ENCODE measurements at regions not wholly inside any gene's neighbourhood (a gene's known extent, or its start where the extent isn't known, plus 50 kb on each side); places are given as distances from the start of the nearest gene placed in this dataset.
"Not testable (repeated sequence)": the region's sequence is repeated elsewhere in the genome, so short reads cannot be mapped to it uniquely, and the experiment has no call there.

DNA sequence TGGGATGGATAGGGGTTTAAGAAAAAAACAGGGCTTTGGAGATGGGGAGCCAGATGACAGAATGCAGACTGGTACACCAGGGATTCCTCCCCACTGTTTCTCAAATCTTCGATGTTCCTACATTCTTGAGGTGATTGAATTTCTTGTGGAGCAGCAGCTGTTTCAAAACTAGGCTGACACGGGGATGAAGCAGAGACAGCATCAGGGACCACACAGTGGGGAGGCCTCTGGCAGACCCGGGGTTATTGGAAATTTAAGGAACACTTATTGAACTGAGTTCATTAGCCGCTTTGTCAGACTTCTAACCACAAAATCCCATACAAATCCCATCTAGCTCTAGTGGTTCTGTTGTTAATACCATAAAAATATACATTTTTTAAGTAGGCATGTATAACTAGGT lies 621.4 kb upstream of the GBE1 start:
- Histone ChIP-seq H3K4me3 (ENCODE audit: low read length) (no peak overlapping the region), H3K27ac (ENCODE audit: low read length) (no peak overlapping the region), H3K36me3 (ENCODE audit: control insufficient read depth, insufficient read depth, low read length) (no peaks in the 10 kb centered on the region), H3K4me1 (ENCODE audit: control insufficient read depth, insufficient read depth, low read length) (no peaks in the 10 kb centered on the region), H3K9me3 (ENCODE audit: control insufficient read depth, low read depth, low read length) (peaks cover 2% of the 10 kb centered on the region), H3K27me3 (ENCODE audit: control insufficient read depth, insufficient read depth, low read length) (no peaks in the 10 kb centered on the region)
- 100% methylated on average over 1 of the region's 4 CpGs for WGBS (ENCODE audit: insufficient coverage, low lambda C conversion rate)
- no peak for DNase-seq

DNA sequence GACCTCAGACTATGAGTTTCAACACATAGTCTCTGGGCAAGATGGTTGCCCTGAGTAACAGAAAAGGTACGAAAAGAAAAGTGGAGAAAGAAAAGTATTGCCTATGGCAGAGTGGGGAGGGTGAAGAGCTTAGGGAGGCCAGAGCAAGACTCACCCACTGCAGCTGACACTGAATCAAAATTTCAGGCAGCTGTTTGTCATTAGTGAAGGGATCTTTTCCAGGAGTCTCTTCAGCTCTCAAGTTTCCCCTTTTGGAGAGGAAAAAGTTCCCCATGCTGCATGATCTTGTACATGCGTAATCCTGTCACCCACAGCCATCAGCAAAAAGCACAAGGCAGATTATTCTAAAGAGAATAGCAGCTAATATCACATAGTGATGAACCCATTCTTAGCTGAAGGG lies 616.9 kb upstream of the GBE1 start:
- H3K36me3 ChIP-seq (ENCODE audit: control insufficient read depth, insufficient read depth, low read length): no peaks in the 10 kb centered on the region
- H3K4me1 ChIP-seq (ENCODE audit: control insufficient read depth, insufficient read depth, low read length): no peaks in the 10 kb centered on the region
- H3K4me3 ChIP-seq (ENCODE audit: low read length): no peak overlapping the region
- no CpG with 5 or more reads among the region's 2 CpGs for WGBS (ENCODE audit: insufficient coverage, low lambda C conversion rate)
- DNase-seq: no peak
- H3K27ac ChIP-seq (ENCODE audit: low read length): no peak overlapping the region
- peaks cover 20% of the 10 kb centered on the region for H3K9me3 ChIP-seq (ENCODE audit: control insufficient read depth, low read depth, low read length)
- H3K27me3 ChIP-seq (ENCODE audit: control insufficient read depth, insufficient read depth, low read length): no peaks in the 10 kb centered on the region

DNA sequence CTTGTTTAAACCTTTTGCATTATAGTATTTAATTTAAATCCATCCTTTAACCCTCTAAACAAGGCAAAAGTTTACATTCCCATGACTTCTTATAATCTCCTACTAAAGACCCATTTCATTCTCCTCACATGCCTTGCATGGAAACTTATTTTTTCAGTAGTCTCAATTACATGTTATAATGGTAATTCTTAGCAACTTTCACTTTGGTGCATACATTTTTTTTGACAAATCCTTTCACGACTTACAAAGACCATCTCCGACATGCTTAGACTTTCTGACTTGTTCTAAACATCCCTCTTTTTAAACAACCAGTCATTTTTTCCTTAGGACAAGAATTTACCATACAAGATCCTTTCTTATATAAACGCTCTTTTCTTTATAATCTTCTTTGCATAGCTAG lies 615.4 kb upstream of the GBE1 start:
- Histone ChIP-seq H3K9me3 (ENCODE audit: control insufficient read depth, low read depth, low read length) (peaks cover 20% of the 10 kb centered on the region), H3K4me3 (ENCODE audit: low read length) (no peak overlapping the region), H3K4me1 (ENCODE audit: control insufficient read depth, insufficient read depth, low read length) (no peaks in the 10 kb centered on the region), H3K27ac (ENCODE audit: low read length) (no peak overlapping the region), H3K27me3 (ENCODE audit: control insufficient read depth, insufficient read depth, low read length) (no peaks in the 10 kb centered on the region), H3K36me3 (ENCODE audit: control insufficient read depth, insufficient read depth, low read length) (no peaks in the 10 kb centered on the region)
- 79% methylated on average over 3 of the region's 3 CpGs for WGBS (ENCODE audit: insufficient coverage, low lambda C conversion rate)
- DNase-seq: no peak

DNA sequence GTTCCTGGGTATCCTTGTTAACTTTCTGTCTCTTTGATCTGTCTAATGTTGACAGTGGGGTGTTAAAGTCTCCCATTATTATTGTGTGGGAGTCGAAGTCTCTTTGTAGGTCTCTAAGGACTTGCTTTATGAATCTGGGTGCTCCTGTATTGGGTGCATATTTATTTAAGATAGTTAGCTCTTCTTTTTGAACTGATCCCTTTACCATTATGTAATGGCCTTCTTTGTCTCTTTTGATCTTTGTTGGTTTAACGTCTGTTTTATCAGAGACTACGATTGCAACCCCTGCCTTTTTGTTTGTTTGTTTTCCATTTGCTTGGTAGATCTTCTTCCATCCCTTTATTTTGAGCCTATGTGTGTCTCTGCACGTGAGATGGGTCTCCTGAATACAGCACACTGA lies 612.4 kb upstream of the GBE1 start:
- peaks cover 20% of the 10 kb centered on the region for H3K9me3 ChIP-seq (ENCODE audit: control insufficient read depth, low read depth, low read length)
- not testable (repeated sequence) for H3K27me3 ChIP-seq (ENCODE audit: control insufficient read depth, insufficient read depth, low read length); H3K4me3 ChIP-seq (ENCODE audit: low read length); H3K4me1 ChIP-seq (ENCODE audit: control insufficient read depth, insufficient read depth, low read length); DNase-seq; H3K27ac ChIP-seq (ENCODE audit: low read length); H3K36me3 ChIP-seq (ENCODE audit: control insufficient read depth, insufficient read depth, low read length)
- WGBS (ENCODE audit: insufficient coverage, low lambda C conversion rate): 80% methylated on average over 2 of the region's 4 CpGs

DNA sequence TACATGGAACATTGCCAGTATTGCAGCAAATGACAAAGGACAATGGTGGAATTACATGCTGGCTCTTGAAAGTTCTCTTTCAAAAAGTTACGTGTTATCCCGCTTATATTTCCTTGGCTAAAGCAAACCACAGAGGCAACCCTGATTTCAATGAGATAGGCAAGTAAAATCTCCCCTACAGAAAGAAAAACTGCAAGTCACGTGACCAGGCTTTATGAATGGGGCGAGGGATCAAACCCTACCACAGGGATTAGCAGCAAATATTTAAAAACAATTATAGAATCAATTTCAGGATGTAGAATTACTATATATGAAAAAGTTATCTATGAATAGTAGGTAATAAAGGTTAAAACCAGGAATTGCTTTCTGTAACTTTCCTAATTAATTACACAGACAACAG lies 603.4 kb upstream of the GBE1 start:
- H3K36me3 ChIP-seq (ENCODE audit: control insufficient read depth, insufficient read depth, low read length): no peaks in the 10 kb centered on the region
- no peaks in the 10 kb centered on the region for H3K27me3 ChIP-seq (ENCODE audit: control insufficient read depth, insufficient read depth, low read length)
- no peaks in the 10 kb centered on the region for H3K4me1 ChIP-seq (ENCODE audit: control insufficient read depth, insufficient read depth, low read length)
- no peak for DNase-seq
- no peak overlapping the region for H3K27ac ChIP-seq (ENCODE audit: low read length)
- H3K4me3 ChIP-seq (ENCODE audit: low read length): no peak overlapping the region
- no peaks in the 10 kb centered on the region for H3K9me3 ChIP-seq (ENCODE audit: control insufficient read depth, low read depth, low read length)
- 60% methylated on average over 1 of the region's 4 CpGs for WGBS (ENCODE audit: insufficient coverage, low lambda C conversion rate)

DNA sequence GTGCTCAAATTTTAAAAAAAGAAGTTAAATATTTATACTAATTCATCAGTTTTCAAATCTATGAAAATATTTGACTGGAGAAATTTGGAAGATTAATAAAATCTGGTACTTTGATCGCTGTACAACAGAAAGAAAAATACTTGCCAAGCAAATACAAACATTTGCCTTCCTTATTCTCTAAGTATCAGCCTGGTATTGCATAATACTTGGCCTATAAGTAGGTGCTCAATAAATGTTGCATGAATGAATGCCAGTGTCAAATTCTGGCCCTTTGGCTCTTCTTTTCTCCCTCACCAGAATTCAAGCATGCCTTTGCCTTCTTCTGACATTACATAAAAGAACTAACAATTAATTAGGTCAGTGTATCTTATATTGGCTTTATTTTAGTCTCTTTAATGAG lies 601.7 kb upstream of the GBE1 start:
- no peak overlapping the region for H3K27ac ChIP-seq (ENCODE audit: low read length)
- H3K9me3 ChIP-seq (ENCODE audit: control insufficient read depth, low read depth, low read length): no peaks in the 10 kb centered on the region
- H3K36me3 ChIP-seq (ENCODE audit: control insufficient read depth, insufficient read depth, low read length): no peaks in the 10 kb centered on the region
- H3K4me1 ChIP-seq (ENCODE audit: control insufficient read depth, insufficient read depth, low read length): no peaks in the 10 kb centered on the region
- no peaks in the 10 kb centered on the region for H3K27me3 ChIP-seq (ENCODE audit: control insufficient read depth, insufficient read depth, low read length)
- DNase-seq: no peak
- WGBS (ENCODE audit: insufficient coverage, low lambda C conversion rate): no CpG with 5 or more reads among the region's 1 CpG
- no peak overlapping the region for H3K4me3 ChIP-seq (ENCODE audit: low read length)

DNA sequence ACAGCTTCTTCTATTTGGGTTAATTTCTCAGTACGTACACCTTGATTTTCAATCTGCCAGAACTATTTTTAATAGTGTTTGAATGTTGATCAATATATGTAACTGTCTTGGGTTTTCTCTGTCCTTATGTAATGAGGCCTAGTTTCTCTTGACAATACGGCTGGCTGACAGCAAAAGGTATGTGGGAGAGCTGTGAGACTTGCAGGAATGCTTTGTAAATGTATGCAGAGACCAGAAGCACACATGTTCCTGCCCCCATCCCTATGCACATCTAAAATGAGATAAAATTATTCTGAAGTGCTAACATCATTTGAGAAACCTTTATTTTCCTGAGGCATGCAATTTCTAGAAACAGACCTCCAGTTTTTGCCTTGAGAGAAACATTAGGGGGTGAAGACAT lies 593.8 kb upstream of the GBE1 start:
- no peak for DNase-seq
- H3K4me1 ChIP-seq (ENCODE audit: control insufficient read depth, insufficient read depth, low read length): no peaks in the 10 kb centered on the region
- H3K4me3 ChIP-seq (ENCODE audit: low read length): no peak overlapping the region
- no peaks in the 10 kb centered on the region for H3K36me3 ChIP-seq (ENCODE audit: control insufficient read depth, insufficient read depth, low read length)
- WGBS (ENCODE audit: insufficient coverage, low lambda C conversion rate): 100% methylated on average over 1 of the region's 2 CpGs
- H3K27me3 ChIP-seq (ENCODE audit: control insufficient read depth, insufficient read depth, low read length): no peaks in the 10 kb centered on the region
- H3K27ac ChIP-seq (ENCODE audit: low read length): no peak overlapping the region
- no peaks in the 10 kb centered on the region for H3K9me3 ChIP-seq (ENCODE audit: control insufficient read depth, low read depth, low read length)

DNA sequence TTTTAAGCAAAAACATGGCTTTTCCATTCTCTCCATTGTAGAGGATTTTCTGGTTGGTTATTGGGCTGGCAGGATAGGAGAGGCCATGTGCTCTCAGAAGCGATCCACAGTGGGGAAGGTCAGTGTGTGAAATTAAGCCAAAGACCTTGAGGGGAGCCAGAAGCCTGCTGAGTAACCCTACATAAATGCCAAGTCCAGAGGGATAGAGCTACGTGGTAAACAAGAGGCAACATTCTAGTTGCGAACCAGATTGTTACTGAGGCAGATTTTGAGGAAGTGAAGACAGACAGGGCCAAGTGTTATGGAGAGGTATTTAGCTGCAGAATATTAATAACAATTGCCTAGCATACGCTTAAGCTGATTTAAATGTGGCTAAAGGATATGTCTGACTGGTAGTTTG lies 592.8 kb upstream of the GBE1 start:
- H3K4me1 ChIP-seq (ENCODE audit: control insufficient read depth, insufficient read depth, low read length): no peaks in the 10 kb centered on the region
- H3K9me3 ChIP-seq (ENCODE audit: control insufficient read depth, low read depth, low read length): no peaks in the 10 kb centered on the region
- no peaks in the 10 kb centered on the region for H3K36me3 ChIP-seq (ENCODE audit: control insufficient read depth, insufficient read depth, low read length)
- H3K27me3 ChIP-seq (ENCODE audit: control insufficient read depth, insufficient read depth, low read length): no peaks in the 10 kb centered on the region
- DNase-seq: no peak
- H3K4me3 ChIP-seq (ENCODE audit: low read length): no peak overlapping the region
- 87% methylated on average over 3 of the region's 4 CpGs for WGBS (ENCODE audit: insufficient coverage, low lambda C conversion rate)
- no peak overlapping the region for H3K27ac ChIP-seq (ENCODE audit: low read length)

DNA sequence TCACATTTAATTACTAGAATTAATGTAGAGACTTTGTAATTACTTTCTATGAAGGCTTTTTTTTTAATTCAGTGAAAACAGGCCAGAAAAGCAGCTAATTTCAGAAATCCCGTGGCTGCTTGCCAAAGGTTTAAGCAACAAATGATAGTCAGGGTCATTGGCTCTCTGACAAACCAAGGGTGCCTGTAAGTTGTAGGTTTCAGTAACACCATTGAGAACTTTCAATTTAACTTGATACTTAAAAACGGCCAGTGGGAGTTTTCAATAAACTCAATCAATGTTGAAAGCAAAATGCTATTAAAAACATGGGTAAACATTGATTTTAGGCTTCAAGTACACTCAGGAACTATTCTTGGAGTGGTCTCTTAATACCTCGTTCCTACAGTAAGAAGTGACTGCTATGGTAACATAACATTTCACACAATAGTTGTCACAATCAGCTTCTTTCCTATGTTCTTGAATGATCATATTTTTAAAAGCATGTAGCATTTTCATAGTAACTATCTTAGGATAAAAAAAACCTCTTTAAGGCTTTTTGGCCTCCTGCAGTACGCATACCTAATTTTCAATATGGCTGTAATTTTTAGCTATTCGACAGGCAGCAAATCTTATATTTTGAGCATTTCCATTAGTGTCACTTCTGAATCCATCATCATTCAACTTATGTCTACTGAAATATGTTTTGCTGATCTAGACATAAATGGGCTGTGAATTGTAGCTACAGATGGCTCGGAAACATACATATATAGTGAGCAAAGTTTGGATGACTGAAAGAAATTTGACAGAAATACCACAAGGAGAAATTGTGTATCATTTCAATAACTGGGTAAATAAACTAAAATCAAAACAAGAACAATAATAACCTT lies 592.1 kb upstream of the GBE1 start:
- no peaks in the 10 kb centered on the region for H3K27me3 ChIP-seq (ENCODE audit: control insufficient read depth, insufficient read depth, low read length)
- 76% methylated on average over 3 of the region's 6 CpGs for WGBS (ENCODE audit: insufficient coverage, low lambda C conversion rate)
- H3K36me3 ChIP-seq (ENCODE audit: control insufficient read depth, insufficient read depth, low read length): no peaks in the 10 kb centered on the region
- no peak overlapping the region for H3K4me3 ChIP-seq (ENCODE audit: low read length)
- H3K4me1 ChIP-seq (ENCODE audit: control insufficient read depth, insufficient read depth, low read length): no peaks in the 10 kb centered on the region
- DNase-seq: no peak
- no peaks in the 10 kb centered on the region for H3K9me3 ChIP-seq (ENCODE audit: control insufficient read depth, low read depth, low read length)
- H3K27ac ChIP-seq (ENCODE audit: low read length): no peak overlapping the region

DNA sequence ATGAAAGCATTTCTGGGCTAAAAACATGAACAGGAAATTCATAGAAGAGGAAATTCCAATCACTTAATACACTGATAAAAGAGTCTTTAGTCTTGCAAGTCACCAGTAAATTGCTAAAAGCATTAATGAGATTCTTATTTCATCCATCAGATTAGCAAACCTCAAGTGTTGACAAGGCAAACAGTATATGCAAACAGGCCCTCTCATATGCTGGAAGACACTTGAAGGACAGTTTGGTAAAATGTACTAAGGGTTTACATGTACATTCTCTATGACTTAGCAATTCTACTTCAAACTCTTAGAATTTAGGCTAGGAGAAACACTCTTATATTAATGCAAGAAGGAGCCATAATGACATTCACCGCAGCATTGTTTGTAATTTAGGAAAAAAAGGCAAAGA lies 586.1 kb upstream of the GBE1 start:
- 100% methylated on average over 1 of the region's 1 CpG for WGBS (ENCODE audit: insufficient coverage, low lambda C conversion rate)
- no peaks in the 10 kb centered on the region for H3K4me1 ChIP-seq (ENCODE audit: control insufficient read depth, insufficient read depth, low read length)
- H3K36me3 ChIP-seq (ENCODE audit: control insufficient read depth, insufficient read depth, low read length): no peaks in the 10 kb centered on the region
- no peaks in the 10 kb centered on the region for H3K9me3 ChIP-seq (ENCODE audit: control insufficient read depth, low read depth, low read length)
- no peaks in the 10 kb centered on the region for H3K27me3 ChIP-seq (ENCODE audit: control insufficient read depth, insufficient read depth, low read length)
- DNase-seq: no peak
- H3K27ac ChIP-seq (ENCODE audit: low read length): no peak overlapping the region
- no peak overlapping the region for H3K4me3 ChIP-seq (ENCODE audit: low read length)

DNA sequence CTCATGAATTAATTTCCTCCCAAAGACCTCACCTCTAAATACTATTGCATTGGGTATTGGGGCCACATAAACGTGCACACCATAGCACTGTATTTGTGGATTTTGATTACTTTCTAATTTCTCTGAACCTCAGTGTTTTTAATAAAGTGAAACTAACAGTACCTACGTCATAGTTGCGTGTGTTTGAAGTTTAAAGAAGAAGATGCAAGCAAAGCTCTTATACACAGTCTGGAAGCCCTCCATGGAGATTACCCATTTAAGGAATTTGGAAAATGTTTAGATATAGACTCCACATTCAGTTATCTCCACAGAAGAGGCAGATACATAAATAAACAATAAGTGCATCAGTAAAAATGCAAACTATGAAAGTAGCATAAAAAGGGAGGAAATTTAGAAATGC lies 581.1 kb upstream of the GBE1 start:
- Histone ChIP-seq H3K27ac (ENCODE audit: low read length) (no peak overlapping the region), H3K9me3 (ENCODE audit: control insufficient read depth, low read depth, low read length) (no peaks in the 10 kb centered on the region), H3K4me1 (ENCODE audit: control insufficient read depth, insufficient read depth, low read length) (no peaks in the 10 kb centered on the region), H3K36me3 (ENCODE audit: control insufficient read depth, insufficient read depth, low read length) (no peaks in the 10 kb centered on the region), H3K27me3 (ENCODE audit: control insufficient read depth, insufficient read depth, low read length) (no peaks in the 10 kb centered on the region), H3K4me3 (ENCODE audit: low read length) (no peak overlapping the region)
- DNase-seq: no peak
- WGBS (ENCODE audit: insufficient coverage, low lambda C conversion rate): 80% methylated on average over 1 of the region's 3 CpGs

All from large intestine (tissue), 3 donors.